ENCODE measurements at regions not wholly inside any gene's neighbourhood (a gene's known extent, or its start where the extent isn't known, plus 50 kb on each side); places are given as distances from the start of the nearest gene placed in this dataset.
A peak's percentile ranks its signal among the peaks of the same experiment; 100 is the strongest.
"Not testable (repeated sequence)": the region's sequence is repeated elsewhere in the genome, so short reads cannot be mapped to it uniquely, and the experiment has no call there.

DNA sequence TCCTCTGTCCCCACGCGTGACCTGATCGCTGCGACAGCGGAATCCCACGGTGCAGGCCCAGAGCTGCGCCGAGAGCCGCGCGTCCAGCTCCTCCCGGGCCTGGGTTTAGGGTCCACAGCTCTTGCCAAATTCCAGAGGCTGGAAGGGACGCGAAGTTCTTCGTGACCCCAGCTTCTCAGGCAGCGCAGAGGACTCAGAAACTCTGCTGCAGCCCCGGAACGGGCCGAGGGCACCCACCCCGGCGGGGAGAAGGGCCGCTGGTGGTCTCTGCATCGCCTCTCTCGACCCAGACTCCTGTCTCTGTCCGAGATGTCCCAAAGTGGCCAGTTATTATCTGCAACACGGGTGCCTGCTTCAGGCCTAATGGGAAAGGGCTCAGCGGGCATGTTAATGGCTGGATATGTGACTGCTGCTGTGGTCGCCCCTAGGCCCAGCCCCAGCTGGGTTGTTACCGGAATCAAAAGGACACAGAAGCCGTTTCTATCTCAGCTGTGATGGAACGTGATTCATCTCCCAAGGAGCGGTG is 236.4 kb downstream of the VRK1 start:
- DNase-seq, result no peak

DNA sequence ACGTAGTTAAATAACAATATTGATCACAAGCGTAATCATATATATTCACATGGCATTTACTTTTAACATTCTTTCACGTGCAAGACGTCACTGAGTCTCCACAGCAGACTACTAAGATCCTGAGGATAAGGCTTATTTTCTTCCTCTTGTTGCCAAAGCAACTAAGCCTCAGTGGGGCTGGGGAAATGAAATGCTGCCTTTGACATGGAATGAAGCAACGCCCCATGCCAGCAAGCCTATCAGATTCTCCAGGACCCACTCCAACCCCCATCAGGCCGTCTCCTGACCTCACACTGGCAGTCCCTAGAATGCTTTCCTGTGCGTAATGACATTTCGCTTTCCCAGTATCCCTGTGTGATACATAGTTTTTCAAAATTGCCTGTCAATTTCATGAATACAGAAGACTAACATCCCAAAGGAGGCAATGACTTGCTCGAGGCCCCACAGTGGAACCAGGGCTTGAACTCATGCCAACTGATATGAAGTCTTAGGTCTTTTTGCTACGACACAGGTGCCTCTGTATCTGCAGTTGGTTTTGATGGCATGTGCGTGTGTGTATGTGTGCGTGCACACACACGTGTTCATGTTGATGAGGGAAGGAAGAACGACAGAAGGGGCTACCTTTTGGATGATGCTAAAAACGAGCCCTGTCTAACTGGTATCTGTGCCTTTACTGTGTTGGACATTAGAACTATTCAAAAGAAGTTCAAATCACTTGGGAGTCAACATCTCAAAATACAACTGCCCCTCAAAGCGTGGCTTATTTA is 239.1 kb downstream of the VRK1 start:
- DNase-seq, result no peak

DNA sequence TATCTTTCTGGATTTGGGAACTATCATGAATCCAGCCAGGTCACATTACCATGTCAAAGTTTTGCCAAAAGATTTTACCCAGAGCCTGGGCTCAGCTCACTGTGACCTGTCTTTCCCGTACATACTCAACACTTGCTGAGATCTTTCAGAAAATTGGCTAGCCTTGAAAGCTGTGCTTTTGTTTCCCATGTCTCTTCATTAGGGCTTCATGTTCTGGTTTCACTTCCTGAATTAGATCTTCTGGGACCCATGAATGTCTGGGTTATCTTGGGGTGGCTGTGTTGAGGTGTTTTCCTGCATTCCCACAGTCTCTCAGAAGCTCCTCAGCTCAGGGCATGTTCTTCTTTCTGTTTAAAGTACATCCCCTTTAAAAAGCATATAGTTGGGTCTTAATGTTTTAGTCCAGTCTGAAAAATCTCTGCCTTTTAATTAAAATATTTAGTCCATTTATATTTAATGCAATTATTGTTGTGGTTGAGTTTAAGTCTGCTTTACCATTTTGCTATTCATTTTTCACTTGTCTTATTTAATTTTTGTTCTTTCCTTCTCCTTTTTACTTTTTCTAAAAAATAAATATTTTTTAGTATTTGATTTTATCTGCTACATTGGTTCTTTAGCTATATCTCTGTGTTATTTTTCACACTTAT is 242.7 kb downstream of the VRK1 start:
- DNase-seq, result no peak

DNA sequence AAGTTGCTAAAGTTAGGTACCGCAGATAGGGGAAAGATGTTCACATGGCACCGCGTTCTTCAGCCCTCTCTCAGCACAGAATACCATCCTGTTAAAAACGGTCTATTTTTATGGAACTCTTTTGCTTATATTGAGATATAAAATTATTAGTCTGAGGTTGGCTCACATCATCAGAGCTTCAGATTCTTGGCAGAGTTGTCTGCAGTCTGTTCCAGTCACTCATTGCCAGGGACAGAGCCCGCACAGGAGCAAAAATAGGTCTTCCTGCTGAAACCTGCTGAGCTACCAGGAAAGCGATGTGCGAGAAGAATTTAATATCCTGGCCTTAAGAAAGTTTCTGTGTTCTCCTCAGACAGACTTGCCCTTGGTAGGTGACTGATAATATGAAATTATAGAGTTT is 249.8 kb downstream of the VRK1 start:
- DNase-seq, result no peak

DNA sequence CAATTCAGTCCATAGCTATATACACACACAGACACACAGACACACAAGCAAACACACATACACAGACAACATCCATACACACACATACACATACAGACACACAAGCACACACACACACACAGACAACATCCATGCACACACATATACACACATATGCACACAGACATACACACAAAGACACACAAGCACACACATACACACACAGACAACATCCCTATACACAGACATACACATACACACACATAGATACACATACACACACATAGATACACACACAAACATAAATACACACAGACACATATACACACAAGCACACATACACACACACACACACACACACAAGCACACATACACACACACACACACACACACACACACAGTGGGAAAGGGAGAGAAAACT is 254.8 kb downstream of the VRK1 start:
- DNase-seq, result no peak

DNA sequence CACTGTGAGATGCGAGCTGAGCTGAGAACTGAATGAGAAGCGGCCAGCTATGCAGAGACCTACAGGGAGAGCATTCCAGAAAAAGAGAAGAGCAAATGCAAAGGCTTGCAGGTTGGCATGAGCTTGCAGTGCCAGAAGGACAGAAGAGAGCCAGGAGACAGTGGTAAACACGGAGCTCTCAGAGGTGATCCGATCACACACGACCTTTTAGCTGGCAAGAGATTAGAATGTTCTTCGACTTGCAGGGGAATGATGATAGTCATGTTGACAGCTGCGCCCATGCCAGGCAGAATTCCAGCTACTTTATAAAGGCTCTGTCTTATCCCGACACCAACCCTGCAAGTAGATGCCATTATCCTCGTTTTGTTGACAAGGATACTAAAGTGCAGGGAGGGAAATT is 256.8 kb downstream of the VRK1 start:
- DNase-seq, result no peak

DNA sequence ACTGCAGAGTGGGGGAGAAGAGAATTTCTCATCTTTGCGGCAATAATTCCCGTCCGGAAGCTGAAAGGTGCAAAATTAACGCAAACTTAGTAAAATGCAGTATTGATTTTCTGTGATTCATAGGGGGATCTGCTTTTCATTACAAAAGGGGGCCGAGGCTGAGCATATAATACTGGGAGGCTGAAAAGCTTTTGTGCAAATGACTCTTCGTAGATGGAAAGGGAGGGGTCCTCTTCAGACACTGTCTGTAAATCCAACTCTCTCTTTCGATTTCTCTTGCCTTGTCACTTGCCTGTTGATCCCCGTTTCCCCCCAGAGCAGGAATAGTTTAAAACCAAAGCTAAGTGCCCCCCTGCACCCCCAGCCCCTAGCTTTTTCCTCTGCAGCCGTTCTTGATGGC is 258.2 kb downstream of the VRK1 start:
- DNase-seq, result no peak

DNA sequence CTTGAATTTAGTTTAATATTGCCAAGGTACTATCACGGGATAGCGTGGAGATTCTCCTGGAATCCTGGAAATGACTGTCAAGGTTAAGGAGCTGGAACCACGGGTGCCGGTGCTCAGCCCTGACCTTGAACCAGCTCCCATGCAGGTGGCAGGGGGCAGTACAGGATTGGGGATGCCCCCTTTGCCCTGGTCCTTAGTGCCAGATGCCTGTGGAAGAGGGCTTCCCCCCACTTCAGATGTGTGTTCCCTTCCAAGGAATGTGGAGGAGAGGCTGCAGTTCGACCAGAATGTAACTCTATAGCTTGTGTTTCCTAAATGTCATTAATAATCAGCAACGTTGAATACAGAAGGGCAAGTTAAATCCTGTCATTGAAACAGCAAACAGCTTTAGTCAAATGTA is 258.9 kb downstream of the VRK1 start:
- peak in 1 of 2 donors; percentile 7 for DNase-seq

DNA sequence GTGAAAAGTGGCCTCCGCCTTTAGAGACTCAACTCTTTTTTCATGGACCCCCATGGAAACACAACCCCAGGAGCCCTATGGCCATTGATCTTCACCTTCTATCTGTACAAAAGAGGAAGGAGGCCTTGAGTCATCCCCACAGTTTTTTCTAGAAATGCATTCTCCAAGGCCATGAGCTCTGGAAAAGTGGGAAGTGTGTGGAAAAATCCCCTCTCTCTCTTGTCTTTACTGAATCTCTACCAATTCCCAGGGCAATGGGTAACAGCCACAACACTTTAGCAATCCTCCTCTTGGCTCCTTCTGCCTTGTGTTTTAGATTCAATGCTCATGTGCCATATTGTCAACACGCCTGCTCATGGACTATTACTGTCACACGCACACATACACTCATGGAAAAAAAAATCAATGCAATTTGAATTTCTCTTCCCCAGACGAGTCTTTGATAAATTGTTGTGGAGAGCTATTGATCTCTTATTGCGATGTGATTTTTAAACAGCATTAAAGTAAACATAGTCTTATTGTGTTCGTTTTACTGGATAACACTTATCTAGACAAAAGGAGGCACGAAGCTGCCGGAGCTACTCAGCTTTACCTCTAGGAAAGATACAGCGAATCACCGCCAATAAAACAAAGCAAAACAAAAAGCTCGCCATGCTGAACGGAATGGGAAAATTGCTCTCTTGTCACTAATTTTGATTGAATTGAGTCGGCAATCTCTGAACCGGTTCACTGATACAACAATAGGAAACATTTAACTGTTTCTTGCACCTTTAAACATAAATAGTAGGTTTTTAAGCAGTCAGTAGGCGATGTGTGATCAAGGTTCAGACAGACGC is 260.3 kb downstream of the VRK1 start:
- DNase-seq, result no peak

DNA sequence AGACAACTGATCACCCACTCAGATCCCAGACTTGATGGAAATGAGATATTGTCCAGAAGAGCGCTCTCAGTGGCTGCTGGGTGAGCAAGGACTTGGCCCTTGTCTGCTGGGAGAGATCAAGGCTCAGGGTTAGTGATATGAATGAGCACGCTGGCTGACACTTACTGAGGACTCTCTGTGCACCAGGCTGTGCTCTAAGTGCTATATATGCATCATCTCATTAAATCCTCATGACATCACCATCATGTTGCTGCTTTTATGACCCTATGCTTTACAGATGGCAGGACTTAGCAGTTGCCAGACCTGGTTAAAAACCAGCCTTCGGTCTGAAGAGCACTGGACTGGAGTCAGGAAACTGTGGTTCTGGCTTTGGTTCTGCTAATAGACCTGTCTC is 260.9 kb downstream of the VRK1 start:
- no peak for DNase-seq

DNA sequence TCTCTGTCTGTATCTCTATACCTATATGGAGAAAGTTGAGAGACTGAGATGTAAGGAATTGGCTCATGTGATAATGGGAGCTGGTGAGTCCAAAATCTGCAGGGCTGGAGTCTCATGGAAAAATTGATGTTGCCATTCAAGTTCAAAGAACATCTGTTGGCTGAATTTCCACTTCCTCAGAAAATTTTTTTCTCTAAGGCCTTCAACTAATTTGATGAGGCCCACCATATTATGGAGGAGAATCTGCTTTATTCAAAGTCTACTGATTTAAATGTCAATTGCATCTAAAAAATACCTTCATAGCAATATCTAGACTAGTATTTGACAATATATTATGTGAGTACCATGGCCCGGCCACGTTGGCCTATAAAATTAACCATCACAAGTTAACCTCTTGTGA is 261.4 kb downstream of the VRK1 start:
- no peak for DNase-seq

DNA sequence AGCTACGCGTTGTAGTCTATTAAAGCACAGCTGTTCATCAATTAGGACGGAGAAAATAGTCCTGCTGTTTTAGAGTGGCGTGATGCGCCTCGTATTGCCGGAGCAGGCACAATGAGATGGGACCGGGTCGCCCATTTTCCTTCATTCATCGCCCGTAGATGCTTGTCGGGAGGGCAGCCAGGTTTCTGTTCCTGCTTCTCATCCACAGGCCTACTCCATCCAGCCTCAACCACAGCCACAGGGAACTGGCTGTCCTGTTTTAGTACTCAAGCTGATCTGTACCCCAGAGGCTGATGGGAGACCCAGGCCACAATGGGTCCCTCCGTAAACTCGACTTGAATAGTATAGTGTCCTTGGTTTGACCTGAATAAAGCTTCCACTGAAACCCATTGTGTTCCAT is 264.0 kb downstream of the VRK1 start:
- no peak for DNase-seq

DNA sequence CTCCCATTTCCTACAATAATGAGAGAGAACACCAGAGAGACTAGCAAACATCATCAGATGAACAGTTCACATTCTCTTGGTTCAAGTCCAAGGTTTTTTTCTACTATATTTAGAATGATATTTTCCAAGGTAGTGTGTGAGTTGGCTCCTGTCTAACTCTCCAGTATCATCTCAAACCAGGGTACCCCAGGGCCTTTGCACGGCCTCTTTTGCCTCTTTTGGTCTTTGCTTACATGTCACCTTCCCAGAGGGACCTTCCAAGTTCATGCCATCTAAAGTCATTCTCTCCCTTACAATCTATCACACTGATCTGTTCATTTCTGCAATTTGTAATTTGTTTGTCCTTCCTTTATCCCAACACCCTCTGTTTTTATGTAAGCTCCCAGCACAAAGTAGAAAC is 264.5 kb downstream of the VRK1 start:
- DNase-seq, result no peak

DNA sequence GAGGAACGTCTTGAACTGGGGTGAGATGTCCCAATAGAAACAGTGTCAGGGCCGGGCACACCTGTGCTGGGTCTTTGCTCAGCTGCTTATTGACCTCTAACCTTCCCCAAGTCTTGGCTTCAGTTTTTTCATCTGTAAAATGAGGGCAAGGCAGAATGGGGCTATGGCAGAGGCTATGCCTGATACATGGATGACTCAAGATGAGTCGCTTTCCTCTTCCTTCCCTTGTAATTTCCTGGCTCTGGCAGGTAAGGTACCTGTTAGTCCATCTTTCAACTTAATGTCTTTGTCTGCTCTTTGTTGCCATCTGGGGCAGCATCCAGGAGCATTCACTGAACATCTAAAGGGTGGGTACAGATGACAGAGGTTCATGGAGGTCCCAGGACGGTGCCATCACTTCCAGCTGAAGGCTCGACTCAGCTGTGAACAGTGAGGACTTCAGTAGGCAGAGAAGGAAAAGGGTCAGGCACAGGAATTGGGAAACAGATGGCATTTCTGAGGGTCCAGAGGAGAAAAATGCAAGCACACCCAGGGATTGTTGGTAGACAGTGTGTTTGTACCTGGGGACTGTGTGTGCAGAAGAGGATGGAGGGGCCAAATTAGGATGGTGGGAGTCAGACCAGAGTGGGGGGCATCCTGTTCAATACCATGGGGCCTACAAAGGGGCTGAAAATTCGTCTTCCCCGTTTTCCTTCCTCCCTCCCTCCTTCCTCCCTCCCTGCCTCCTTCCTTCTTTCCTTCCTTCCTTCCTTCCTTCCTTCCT is 268.3 kb downstream of the VRK1 start:
- no peak for DNase-seq

DNA sequence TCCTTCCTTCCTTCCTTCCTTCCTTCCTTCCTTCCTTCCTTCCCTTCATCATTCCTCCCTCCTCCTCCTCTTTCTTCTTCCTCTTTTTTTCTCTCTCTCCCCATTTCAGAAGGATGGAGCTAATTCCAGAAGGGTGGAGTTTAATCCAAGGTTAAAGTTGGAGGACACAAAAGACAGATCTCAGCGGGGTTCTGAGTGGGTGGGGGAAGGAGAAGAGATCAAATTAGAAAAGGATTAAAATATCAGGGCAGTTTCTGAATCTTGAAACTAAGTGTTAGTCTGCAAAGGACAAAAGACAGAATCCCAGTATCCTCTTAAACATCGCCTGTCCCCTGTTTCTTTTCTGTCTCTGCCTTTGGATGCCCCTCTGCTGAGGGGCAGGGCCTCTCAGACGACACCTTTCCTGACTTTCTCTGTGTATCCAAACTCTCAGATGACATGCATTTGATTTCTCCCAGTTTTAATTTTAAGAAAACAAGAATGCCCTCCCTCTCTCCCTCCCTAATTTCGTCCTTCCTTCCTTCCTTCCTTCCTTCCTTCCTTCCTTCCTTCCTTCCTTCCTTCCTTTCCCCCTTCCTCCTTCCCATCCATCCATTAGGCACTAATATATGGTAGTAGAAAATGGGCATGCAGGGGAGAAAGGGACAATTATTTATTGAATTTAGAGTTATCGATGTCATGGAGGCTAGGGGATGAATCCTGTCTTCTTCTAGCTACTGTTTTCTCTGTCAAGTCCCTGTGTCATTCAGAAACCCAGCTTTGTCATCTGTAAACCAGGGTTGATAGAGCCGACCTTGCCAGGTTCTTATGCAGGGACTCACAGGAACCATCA is 269.1 kb downstream of the VRK1 start:
- no peak for DNase-seq

DNA sequence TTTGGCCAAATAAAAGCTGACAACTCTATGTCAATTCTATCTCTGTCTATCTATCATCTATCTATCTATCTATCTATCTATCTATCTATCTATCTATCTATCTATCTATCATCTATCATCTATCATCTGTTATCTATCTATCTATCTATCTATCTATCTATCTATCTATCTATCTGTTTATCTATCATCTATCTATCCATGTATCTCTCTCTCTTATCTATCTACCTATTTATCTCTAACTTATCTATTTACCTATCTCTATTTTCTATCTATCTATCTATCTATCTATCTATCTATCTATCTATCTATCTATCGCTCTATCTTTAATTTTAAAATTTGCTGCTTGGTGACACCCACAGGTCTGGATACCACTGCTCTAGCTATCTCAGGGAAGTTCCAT is 271.1 kb downstream of the VRK1 start:
- not testable (repeated sequence) for DNase-seq

DNA sequence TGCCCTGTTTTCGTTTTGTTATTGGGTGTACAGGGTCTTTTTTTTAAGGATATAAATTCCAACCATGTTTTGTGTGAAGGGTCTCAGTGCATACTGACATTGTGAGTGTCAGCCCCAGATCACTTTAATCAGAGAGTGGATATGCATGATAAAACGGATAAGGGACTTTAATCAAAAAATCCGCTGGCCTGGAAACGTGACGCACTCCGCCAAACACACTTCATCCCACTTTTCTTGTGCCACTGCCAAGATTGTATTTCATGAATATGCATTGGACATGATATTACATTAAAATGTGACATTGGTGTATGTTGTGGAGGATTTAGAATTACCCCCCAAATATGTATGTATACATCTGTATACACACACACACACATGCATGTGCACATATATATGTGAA is 273.1 kb downstream of the VRK1 start:
- DNase-seq, result no peak

DNA sequence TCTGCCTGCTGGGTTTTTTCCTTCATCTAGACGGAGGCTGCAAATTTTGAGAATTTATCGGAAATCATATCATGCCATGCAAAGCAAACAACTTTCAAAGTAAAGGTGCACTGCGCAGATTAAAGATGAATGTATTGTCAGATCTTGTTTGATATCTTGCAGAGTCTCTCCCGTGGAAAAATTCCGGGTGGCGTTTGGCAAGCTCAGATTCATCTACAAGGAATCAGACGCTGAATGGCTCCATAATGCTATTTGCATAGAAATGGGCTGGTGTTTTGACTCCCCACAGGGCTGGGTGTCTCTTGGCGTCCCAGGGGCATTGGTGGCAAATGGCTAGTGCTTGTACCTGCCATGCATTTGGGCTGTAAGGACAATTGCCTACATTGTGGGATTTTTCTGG is 274.0 kb downstream of the VRK1 start:
- DNase-seq, result no peak

DNA sequence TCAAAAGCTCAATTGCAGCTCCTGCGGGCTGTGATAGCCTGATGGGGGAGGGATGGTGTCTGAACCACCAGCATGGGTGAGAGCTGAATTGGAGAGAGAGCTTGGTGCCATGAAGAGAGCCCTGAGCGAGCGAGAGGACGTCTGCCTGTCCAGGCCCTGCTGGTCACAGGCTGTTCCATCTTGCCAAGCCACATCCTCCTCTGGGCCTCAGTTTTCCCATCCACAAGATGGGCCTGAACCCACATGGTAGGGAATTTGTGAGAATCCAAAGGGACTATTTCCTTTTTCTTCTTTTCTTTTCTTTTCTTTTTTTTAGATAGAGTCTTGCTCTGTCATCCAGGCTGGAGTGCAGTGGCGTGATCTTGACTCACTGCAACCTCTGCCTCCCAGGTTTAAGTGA is 276.4 kb downstream of the VRK1 start:
- DNase-seq, result no peak

DNA sequence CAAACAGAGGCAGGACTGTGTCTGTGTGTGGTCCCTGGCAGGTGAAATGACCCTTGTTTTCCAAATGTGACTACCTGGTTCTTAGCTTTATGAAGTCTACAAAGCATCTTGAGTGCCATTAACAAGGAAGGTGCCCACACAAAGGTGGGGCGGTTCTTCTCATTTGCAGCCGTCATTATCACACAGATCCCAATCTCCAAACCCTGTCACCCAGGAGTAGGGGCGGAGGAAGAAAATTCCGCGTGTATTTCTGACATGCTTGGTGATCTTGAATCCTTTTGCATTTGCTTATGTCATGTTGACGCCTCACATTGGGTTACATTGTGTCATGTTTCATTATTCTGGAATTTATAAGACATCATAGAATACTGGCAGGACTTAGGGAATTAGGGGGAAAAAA is 277.3 kb downstream of the VRK1 start:
- no peak for DNase-seq

DNA sequence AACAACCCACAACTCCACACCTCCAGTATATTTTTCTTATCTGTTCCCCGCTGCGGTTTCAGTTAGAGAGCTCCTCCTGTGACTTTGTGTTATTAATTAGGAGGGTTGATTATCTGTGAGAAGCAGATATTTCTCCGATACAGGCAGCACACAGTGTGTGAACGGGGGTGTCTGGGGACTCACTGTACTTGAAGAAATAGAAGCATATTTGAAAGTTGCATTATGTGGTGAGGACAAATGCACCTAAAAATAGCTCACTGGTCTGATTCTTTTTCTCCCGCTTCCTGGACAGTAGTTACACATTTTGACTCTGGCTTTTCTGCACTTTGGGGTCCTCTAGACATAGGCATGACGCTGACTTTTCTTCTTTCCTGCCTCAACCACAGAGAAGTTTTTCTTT is 277.7 kb downstream of the VRK1 start:
- DNase-seq, result no peak

DNA sequence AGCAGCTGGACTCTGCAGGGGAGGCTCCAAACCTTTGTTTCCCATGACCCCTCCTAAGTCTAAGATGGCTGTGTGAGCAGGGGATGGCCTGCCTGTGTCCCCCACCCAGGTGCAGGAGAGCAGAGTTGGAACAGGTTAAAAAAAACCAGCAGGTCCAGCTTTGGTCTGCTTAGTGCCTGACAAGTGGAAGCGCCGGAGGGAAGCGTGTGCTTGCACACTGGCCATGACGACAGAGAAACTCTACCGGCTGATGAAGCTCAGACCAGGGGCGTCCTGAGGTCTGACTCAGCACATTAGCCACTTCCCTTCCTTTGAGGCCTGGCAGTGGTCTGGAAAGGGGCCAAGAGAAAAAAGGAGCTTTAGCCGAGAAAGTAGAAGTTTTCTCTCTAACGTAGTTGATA is 280.1 kb downstream of the VRK1 start:
- no peak for DNase-seq
